ENCODE measurements at regions not wholly inside any gene's neighbourhood (a gene's known extent, or its start where the extent isn't known, plus 50 kb on each side); places are given as distances from the start of the nearest gene placed in this dataset.

DNA sequence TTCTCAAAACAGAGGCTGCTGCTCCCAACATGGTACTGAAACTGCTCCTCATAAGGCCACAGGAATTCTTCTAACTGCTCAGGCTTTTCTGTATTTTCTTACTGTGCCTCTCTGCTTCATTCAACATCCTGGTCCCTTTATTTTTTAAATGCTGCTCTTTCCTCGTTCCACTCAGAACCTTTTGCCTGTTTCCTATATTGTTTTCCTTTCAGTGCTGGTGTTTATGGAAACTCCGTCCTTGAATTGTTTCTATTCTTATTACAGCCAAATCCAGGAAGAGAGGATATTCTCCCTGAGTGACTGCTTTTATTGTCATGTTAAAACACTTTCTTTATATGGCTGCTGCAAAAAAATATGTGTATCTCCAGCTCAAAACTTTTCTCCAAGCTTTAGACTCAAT is 173.0 kb upstream of the E2F7 start:
- H3K36me3 Mint-ChIP-seq (ENCODE audit: low read depth, unreplicated experiment): no peaks in the 10 kb centered on the region
- H3K4me2 ChIP-seq (ENCODE audit: low read length): no peak overlapping the region

DNA sequence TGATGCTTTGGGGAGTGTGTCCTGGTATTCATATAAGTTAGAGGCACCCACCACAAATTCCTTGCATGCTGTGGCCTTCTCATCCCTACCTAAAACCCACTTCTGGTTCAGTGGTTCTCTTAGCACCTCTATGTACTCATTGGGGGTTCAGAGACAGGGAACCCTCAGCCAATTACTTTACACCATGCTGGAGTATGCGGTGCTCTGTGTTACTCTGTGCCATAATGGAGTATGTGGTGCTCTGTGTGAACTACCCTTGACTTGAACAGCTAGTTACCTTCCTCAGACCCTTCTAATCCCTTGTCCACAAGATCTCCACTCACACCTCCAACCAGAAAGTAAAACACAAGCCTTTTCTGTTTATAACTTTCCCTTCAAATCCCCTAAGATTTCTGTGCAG is 172.5 kb upstream of the E2F7 start:
- no peaks in the 10 kb centered on the region for H3K9me3 Mint-ChIP-seq (ENCODE audit: unreplicated experiment)
- Histone ChIP-seq H3K9ac (ENCODE audit: low read length) (no peak overlapping the region), H3K4me2 (ENCODE audit: low read length) (no peak overlapping the region), H3K4me3 (ENCODE audit: insufficient read depth, low read depth, low read length) (no peak overlapping the region), H3K27ac (ENCODE audit: low read depth, low read length) (no peak overlapping the region), H3K79me2 (ENCODE audit: insufficient read depth, low read length) (no peaks in the 10 kb centered on the region), H3K36me3 (ENCODE audit: insufficient read depth, low read length) (no peaks in the 10 kb centered on the region), H3K27me3 (ENCODE audit: insufficient read depth, low read length) (no peaks in the 10 kb centered on the region), H4K20me1 (ENCODE audit: insufficient read depth, low read length) (no peaks in the 10 kb centered on the region), H2AFZ (ENCODE audit: low read depth, low read length) (no peak overlapping the region), H3K9me3 (ENCODE audit: insufficient read depth, low read depth, low read length) (no peaks in the 10 kb centered on the region), H3K4me1 (ENCODE audit: insufficient read depth, low read length) (no peaks in the 10 kb centered on the region)
- H3K4me1 Mint-ChIP-seq (ENCODE audit: low read depth, unreplicated experiment): peaks cover 9% of the 10 kb centered on the region
- DNase-seq (ENCODE audit: low read depth): no peak
- H3K4me3 Mint-ChIP-seq (ENCODE audit: unreplicated experiment): no peak overlapping the region
- no peak for FAIRE-seq
- H3K36me3 Mint-ChIP-seq (ENCODE audit: low read depth, unreplicated experiment): no peaks in the 10 kb centered on the region
- H3K27me3 Mint-ChIP-seq (ENCODE audit: low read depth, unreplicated experiment): no peaks in the 10 kb centered on the region
- no peak overlapping the region for H3K27ac Mint-ChIP-seq (ENCODE audit: unreplicated experiment)
- TF ChIP-seq CTCF (IDR thresholded peaks at IDR 0.05; ENCODE audit: insufficient read depth, low read depth, low read length) (no peak), EZH2 (IDR thresholded peaks at IDR 0.05; ENCODE audit: insufficient read depth, low read length) (no peak)

More for the DNA sequence above, 173.0 kb upstream of the E2F7 start:
- Histone ChIP-seq H3K4me3 (ENCODE audit: insufficient read depth, low read depth, low read length) (no peak overlapping the region), H2AFZ (ENCODE audit: low read depth, low read length) (no peak overlapping the region), H3K27me3 (ENCODE audit: insufficient read depth, low read length) (no peaks in the 10 kb centered on the region), H3K27ac (ENCODE audit: low read depth, low read length) (no peak overlapping the region), H3K9me3 (ENCODE audit: insufficient read depth, low read depth, low read length) (no peaks in the 10 kb centered on the region), H3K9ac (ENCODE audit: low read length) (no peak overlapping the region), H3K79me2 (ENCODE audit: insufficient read depth, low read length) (no peaks in the 10 kb centered on the region), H3K4me1 (ENCODE audit: insufficient read depth, low read length) (no peaks in the 10 kb centered on the region), H4K20me1 (ENCODE audit: insufficient read depth, low read length) (no peaks in the 10 kb centered on the region), H3K36me3 (ENCODE audit: insufficient read depth, low read length) (no peaks in the 10 kb centered on the region)
- Mint-ChIP-seq H3K4me1 (ENCODE audit: low read depth, unreplicated experiment) (peaks cover 9% of the 10 kb centered on the region), H3K27ac (ENCODE audit: unreplicated experiment) (no peak overlapping the region), H3K27me3 (ENCODE audit: low read depth, unreplicated experiment) (no peaks in the 10 kb centered on the region), H3K4me3 (ENCODE audit: unreplicated experiment) (no peak overlapping the region), H3K9me3 (ENCODE audit: unreplicated experiment) (no peaks in the 10 kb centered on the region)
- FAIRE-seq: no peak
- no peak for DNase-seq (ENCODE audit: low read depth)
- TF ChIP-seq EZH2 (IDR thresholded peaks at IDR 0.05; ENCODE audit: insufficient read depth, low read length) (no peak), CTCF (IDR thresholded peaks at IDR 0.05; ENCODE audit: insufficient read depth, low read depth, low read length) (no peak)

DNA sequence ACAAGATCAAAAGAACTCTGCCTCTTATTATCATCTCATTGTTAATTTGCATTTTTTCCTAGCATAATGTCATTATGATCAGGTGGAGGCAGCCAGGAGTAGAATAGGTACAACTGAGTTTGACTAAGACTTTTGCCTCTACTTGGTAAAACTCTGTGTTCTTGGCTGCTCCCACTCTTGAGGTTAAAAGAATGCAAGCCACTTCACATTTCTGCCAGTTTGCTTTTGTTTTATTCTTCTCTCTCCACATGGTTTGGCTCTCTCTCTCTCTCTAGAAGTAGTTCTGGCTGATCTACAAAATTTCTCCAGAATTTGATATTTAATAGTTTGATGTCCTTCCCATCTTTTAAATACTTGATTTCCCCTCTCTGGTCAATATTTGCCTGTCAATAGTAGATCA is 170.7 kb upstream of the E2F7 start:
- no peaks in the 10 kb centered on the region for H3K79me2 ChIP-seq (ENCODE audit: insufficient read depth, low read length)

More for the DNA sequence above, 170.7 kb upstream of the E2F7 start:
- no peaks in the 10 kb centered on the region for H4K20me1 ChIP-seq (ENCODE audit: insufficient read depth, low read length)
- H3K9me3 ChIP-seq (ENCODE audit: insufficient read depth, low read depth, low read length): no peaks in the 10 kb centered on the region
- Mint-ChIP-seq H3K9me3 (ENCODE audit: unreplicated experiment) (no peaks in the 10 kb centered on the region), H3K27me3 (ENCODE audit: low read depth, unreplicated experiment) (no peaks in the 10 kb centered on the region), H3K36me3 (ENCODE audit: low read depth, unreplicated experiment) (no peaks in the 10 kb centered on the region), H3K27ac (ENCODE audit: unreplicated experiment) (peak overlapping the region; percentile 4), H3K4me3 (ENCODE audit: unreplicated experiment) (no peak overlapping the region), H3K4me1 (ENCODE audit: low read depth, unreplicated experiment) (peaks cover 14% of the 10 kb centered on the region)
- H3K4me3 ChIP-seq (ENCODE audit: insufficient read depth, low read depth, low read length): no peak overlapping the region
- no peak for FAIRE-seq
- H3K27ac ChIP-seq (ENCODE audit: low read depth, low read length): no peak overlapping the region
- H3K27me3 ChIP-seq (ENCODE audit: insufficient read depth, low read length): no peaks in the 10 kb centered on the region
- no peaks in the 10 kb centered on the region for H3K4me1 ChIP-seq (ENCODE audit: insufficient read depth, low read length)
- no peak for TF ChIP-seq EZH2 (IDR thresholded peaks at IDR 0.05; ENCODE audit: insufficient read depth, low read length)
- TF ChIP-seq CTCF (IDR thresholded peaks at IDR 0.05; ENCODE audit: insufficient read depth, low read depth, low read length): no peak
- H3K4me2 ChIP-seq (ENCODE audit: low read length): no peak overlapping the region
- peak; percentile 71 for DNase-seq (ENCODE audit: low read depth)
- no peak overlapping the region for H3K9ac ChIP-seq (ENCODE audit: low read length)
- no peak overlapping the region for H2AFZ ChIP-seq (ENCODE audit: low read depth, low read length)
- H3K36me3 ChIP-seq (ENCODE audit: insufficient read depth, low read length): no peaks in the 10 kb centered on the region

All from astrocyte (in vitro differentiated cells and primary cell).